ENCODE measurements at regions not wholly inside any gene's neighbourhood (a gene's known extent, or its start where the extent isn't known, plus 50 kb on each side); places are given as distances from the start of the nearest gene placed in this dataset.

- TF ChIP-seq POLR2AphosphoS5 (IDR thresholded peaks at IDR 0.05; ENCODE audit: borderline replicate concordance, low read depth, low read length) (no peak), EZH2 (IDR thresholded peaks at IDR 0.05) (no peak)
Measured at GRCh38 chr4:138519436-138519835, 277.3 kb upstream of the SLC7A11 start.
